ENCODE measurements at regions not wholly inside any gene's neighbourhood (a gene's known extent, or its start where the extent isn't known, plus 50 kb on each side); places are given as distances from the start of the nearest gene placed in this dataset.

DNA sequence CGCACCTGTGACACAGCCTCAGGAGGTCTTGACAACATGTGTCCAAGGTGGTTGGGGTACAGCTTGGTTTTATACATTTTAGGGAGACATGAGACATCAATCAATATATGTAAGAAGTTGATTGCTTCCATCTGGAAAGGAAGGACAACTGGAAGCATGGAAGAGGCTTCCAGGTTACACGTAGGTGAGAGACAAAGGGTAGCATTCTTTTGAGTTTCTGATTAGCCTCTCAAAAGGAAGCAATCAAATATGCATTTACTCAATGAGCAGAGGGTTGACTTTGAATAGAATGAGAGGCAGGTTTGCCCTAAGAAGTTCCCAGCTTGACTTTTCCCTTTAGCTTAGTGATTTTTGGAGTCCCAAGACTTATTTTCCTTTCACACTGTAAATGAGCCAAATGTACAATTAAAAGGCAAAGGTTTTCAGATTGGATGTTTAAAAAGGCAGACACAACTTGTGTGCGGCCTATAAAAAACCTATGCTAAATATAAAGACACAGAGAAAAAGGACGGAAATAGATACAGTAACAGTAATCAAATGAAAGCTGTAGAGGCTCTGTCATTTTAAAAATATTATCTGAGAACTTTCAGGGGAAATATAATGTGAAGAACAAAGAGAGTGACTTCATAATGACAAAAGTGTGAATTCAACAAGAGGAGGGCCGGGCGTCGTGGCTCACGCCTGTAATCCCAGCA is 65.7 kb upstream of the LANCL2 start:
- no peak for DNase-seq (ENCODE audit: low spot score)
- H3K27ac ChIP-seq, result no peak overlapping the region
- CTCF ChIA-PET, result no interaction called here
- POLR2A ChIA-PET (ENCODE audit: low non-redundant PET), result no interaction called here
- TF ChIP-seq, protein P1, sequence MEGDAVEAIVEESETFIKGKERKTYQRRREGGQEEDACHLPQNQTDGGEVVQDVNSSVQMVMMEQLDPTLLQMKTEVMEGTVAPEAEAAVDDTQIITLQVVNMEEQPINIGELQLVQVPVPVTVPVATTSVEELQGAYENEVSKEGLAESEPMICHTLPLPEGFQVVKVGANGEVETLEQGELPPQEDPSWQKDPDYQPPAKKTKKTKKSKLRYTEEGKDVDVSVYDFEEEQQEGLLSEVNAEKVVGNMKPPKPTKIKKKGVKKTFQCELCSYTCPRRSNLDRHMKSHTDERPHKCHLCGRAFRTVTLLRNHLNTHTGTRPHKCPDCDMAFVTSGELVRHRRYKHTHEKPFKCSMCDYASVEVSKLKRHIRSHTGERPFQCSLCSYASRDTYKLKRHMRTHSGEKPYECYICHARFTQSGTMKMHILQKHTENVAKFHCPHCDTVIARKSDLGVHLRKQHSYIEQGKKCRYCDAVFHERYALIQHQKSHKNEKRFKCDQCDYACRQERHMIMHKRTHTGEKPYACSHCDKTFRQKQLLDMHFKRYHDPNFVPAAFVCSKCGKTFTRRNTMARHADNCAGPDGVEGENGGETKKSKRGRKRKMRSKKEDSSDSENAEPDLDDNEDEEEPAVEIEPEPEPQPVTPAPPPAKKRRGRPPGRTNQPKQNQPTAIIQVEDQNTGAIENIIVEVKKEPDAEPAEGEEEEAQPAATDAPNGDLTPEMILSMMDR (conservative IDR thresholded peaks at IDR 0.05; ENCODE audit: low read depth), result no peak

GRCh38 chr7:55303220-55303619 is 61.9 kb upstream of the LANCL2 start:
- no peak overlapping the region for H3K27ac ChIP-seq
- TF ChIP-seq, protein P1 (conservative IDR thresholded peaks at IDR 0.05; ENCODE audit: low read depth), result no peak
- ChIA-PET CTCF (no interaction called here), POLR2A (ENCODE audit: low non-redundant PET) (no interaction called here)
- DNase-seq (ENCODE audit: low spot score), result no peak

DNA sequence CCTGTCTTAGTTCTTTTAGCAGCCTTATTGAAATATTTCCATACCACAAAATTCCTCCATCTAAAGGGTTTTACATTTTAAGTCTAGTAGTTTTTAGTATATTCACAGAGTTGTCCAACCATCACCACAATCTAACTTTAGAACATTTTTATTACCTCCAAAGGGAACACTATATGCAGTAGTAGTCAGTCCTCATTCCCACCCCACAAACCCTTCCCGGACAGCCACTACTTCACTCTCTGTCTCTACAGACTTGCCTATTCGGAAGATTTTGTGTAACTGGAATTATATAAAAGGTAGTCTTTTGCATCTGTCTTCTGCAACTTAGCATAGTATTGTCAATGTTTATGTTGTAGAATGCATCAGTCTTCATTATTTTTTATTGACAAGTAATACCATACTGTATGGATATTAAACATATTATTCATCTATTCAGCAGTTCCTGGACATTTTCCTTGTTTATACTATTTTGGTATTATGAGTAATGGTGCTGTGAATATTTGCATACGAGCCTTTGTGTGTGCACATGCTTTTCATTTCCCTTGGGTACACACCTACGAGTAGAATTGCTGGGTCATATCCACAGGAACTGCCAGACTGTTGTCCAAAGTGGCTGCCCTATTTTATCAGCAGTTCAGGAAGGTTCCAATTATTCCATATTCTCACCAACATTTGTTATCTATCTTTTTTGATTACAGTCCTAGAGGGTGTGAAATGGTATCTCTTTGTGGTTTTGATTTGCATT is 60.9 kb upstream of the LANCL2 start:
- ChIA-PET CTCF (no interaction called here), POLR2A (ENCODE audit: low non-redundant PET) (no interaction called here)
- TF ChIP-seq, protein P1 (conservative IDR thresholded peaks at IDR 0.05; ENCODE audit: low read depth), result no peak
- H3K27ac ChIP-seq, result no peak overlapping the region
- DNase-seq (ENCODE audit: low spot score), result no peak

DNA sequence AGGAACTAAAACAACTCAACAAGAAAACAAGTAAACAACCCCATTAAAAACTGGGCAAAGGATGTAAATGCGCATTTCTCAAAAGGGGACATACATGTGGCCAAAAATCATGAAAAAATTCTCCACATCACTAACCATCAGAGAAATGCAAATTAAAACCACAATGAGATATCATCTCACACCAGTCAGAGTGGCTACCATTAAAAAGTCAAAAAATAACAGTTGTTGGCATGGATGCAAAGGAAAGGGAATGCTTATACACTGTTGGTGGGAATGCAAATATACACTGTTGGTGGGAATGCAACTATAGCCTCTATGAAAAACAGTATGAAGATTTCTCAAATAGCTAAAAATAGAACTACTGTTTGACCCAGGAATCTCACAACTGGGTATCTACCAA is 60.0 kb upstream of the LANCL2 start:
- CTCF ChIA-PET, result no interaction called here

GRCh38 chr7:55306331-55306730 is 58.8 kb upstream of the LANCL2 start:
- CTCF ChIA-PET, result interaction anchor here (0.5 to 0.6 kb wide), 2 partner anchors 480 to 535 kb away, joined by 3 to 5 read pairs; no protein-coding TSS in a partner anchor
- POLR2A ChIA-PET (ENCODE audit: low non-redundant PET), result interaction anchor here (0.7 kb wide), 1 partner anchor 115 kb away, joined by 3 read pairs; no protein-coding TSS in a partner anchor
- TF ChIP-seq, protein P1 (conservative IDR thresholded peaks at IDR 0.05; ENCODE audit: low read depth), result no peak

More for the DNA sequence above, 60.0 kb upstream of the LANCL2 start:
- TF ChIP-seq, protein P1 (conservative IDR thresholded peaks at IDR 0.05; ENCODE audit: low read depth), result no peak
- H3K27ac ChIP-seq, result no peak overlapping the region
- DNase-seq (ENCODE audit: low spot score), result no peak
- POLR2A ChIA-PET (ENCODE audit: low non-redundant PET), result no interaction called here

DNA sequence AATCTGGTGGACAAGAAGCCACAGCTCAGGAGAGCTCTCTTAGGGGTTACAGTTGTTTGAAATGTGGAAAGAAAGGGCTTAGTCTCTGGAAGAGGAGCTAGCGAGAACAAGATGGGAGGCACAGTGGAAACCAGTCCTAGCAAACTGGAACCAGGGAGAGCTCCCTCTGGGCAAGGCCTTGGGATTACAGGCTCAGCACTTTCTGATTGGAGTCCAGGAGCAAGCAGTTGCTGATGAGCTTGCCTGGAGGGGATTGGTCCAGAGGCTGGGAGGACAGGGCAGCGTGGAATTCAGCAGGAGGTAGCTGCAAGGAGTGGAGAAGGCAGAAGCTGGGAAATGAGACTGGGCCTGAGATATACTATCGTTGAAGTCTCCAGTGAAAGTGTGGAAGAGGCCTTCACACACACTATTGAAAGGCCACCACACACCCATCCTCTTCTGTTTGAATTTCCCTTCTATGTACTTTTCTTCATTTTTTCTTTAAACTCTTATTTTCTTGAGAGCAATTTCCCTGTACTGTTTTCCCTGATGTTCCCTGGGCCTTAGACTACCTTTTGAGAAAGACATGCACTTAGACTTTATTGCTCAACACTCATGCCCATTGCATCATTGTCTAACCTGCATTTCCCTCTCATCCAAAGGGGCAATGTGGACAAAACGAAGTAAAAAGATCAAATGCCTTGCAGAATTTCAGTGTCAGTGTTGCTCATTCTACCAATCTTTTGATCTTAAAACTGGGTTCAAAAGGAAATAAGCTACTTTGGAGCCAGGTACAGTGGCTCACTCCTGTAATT is 57.8 kb upstream of the LANCL2 start:
- no peak for DNase-seq (ENCODE audit: low spot score)
- TF ChIP-seq, protein P1 (conservative IDR thresholded peaks at IDR 0.05; ENCODE audit: low read depth), result no peak
- ChIA-PET CTCF (no interaction called here), POLR2A (ENCODE audit: low non-redundant PET) (no interaction called here)
- no peak overlapping the region for H3K27ac ChIP-seq

More at GRCh38 chr7:55306331-55306730, 58.8 kb upstream of the LANCL2 start:
- no peak for DNase-seq (ENCODE audit: low spot score)
- no peak overlapping the region for H3K27ac ChIP-seq
